Chondrocyte (in vitro differentiated cells): ENCODE measurements at regions not wholly inside any gene's neighbourhood (a gene's known extent, or its start where the extent isn't known, plus 50 kb on each side); places are given as distances from the start of the nearest gene placed in this dataset.

Experiments
- DNase-seq: peaks from one replicate; pipeline ENCODE4 v3.0.0; 2021; ENCODE audit warnings: mixed read lengths, low spot score
- H3K27ac Mint-ChIP-seq: one replicate; pipeline ENCODE4 v1.8.0; 2021; ENCODE audit warnings: mild to moderate bottlenecking, moderate library complexity, mixed read lengths; ENCODE audit not compliant: unreplicated experiment
- H3K27me3 Mint-ChIP-seq: 2 replicates; pipeline ENCODE4 v1.8.0; 2021; ENCODE audit warnings: low read depth, mixed read lengths
- H3K36me3 Mint-ChIP-seq: 2 replicates; pipeline ENCODE4 v1.8.0; 2021; ENCODE audit warnings: low read depth, mixed read lengths
- H3K4me1 Mint-ChIP-seq: 2 replicates; pipeline ENCODE4 v1.8.0; 2021; ENCODE audit warnings: low read depth, mild to moderate bottlenecking, mixed read lengths
- H3K4me3 Mint-ChIP-seq: one replicate; pipeline ENCODE4 v1.8.0; 2021; ENCODE audit warnings: mild to moderate bottlenecking, moderate library complexity, mixed read lengths; ENCODE audit not compliant: unreplicated experiment
- H3K9me3 Mint-ChIP-seq: 2 replicates; pipeline ENCODE4 v1.8.0; 2021; ENCODE audit warnings: low read depth, mixed read lengths
- CTCF ChIP-seq: fragments of 200-600 bp; sonication (generic); IDR thresholded peaks from 2 replicates; pipeline ENCODE4 v1.5.0; 2021; ENCODE audit warnings: antibody characterized with exemption, mild to moderate bottlenecking, moderate library complexity

- DNase-seq, result no peak
- Mint-ChIP-seq H3K4me1 (peaks cover 2% of the 10 kb centered on the region), H3K27ac (no peak overlapping the region), H3K27me3 (peaks cover 4% of the 10 kb centered on the region), H3K36me3 (peaks cover 2% of the 10 kb centered on the region), H3K4me3 (no peak overlapping the region), H3K9me3 (peaks cover 12% of the 10 kb centered on the region)
- no peak for TF ChIP-seq CTCF
Observed at GRCh38 chr9:20291201-20291600, 331.1 kb downstream of the MLLT3 start.

DNA sequence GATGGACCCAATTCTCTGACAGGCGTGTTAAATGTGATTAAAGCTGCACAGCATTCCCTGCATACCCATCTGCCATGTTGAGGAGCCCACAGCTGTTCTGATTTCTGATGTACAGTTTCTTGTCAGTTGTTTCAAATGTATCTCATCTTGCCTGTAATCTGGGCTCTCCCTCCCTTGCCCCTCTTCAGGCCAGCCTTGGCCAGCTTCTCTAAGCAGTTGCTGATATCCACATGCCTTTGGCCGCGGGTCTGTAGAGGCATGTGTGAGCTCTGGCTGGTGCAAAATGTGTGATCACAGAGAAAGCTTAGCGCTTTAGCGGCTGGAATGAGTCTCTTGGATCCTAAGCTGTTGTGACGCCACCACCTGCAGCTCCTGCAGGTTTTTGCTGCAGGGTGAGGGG lies 332.0 kb downstream of the MLLT3 start:
- no peak overlapping the region for H3K27ac Mint-ChIP-seq
- peaks cover 4% of the 10 kb centered on the region for H3K27me3 Mint-ChIP-seq
- no peaks in the 10 kb centered on the region for H3K4me1 Mint-ChIP-seq
- peaks cover 2% of the 10 kb centered on the region for H3K36me3 Mint-ChIP-seq
- no peak for DNase-seq
- peaks cover 12% of the 10 kb centered on the region for H3K9me3 Mint-ChIP-seq
- H3K4me3 Mint-ChIP-seq, result no peak overlapping the region
- TF ChIP-seq CTCF, result no peak

GRCh38 chr9:20289423-20290010 lies 332.8 kb downstream of the MLLT3 start:
- no peak overlapping the region for H3K4me3 Mint-ChIP-seq
- no peaks in the 10 kb centered on the region for H3K4me1 Mint-ChIP-seq
- H3K27ac Mint-ChIP-seq, result no peak overlapping the region
- TF ChIP-seq CTCF, result no peak
- peaks cover 2% of the 10 kb centered on the region for H3K36me3 Mint-ChIP-seq
- peaks cover 12% of the 10 kb centered on the region for H3K9me3 Mint-ChIP-seq
- DNase-seq, result no peak
- H3K27me3 Mint-ChIP-seq, result peaks cover 4% of the 10 kb centered on the region

GRCh38 chr9:20286969-20287368 lies 335.3 kb downstream of the MLLT3 start:
- TF ChIP-seq CTCF, result no peak
- Mint-ChIP-seq H3K4me3 (no peak overlapping the region), H3K4me1 (no peaks in the 10 kb centered on the region), H3K9me3 (peaks cover 10% of the 10 kb centered on the region), H3K27me3 (peaks cover 6% of the 10 kb centered on the region), H3K27ac (no peak overlapping the region), H3K36me3 (peaks cover 2% of the 10 kb centered on the region)
- DNase-seq, result no peak

DNA sequence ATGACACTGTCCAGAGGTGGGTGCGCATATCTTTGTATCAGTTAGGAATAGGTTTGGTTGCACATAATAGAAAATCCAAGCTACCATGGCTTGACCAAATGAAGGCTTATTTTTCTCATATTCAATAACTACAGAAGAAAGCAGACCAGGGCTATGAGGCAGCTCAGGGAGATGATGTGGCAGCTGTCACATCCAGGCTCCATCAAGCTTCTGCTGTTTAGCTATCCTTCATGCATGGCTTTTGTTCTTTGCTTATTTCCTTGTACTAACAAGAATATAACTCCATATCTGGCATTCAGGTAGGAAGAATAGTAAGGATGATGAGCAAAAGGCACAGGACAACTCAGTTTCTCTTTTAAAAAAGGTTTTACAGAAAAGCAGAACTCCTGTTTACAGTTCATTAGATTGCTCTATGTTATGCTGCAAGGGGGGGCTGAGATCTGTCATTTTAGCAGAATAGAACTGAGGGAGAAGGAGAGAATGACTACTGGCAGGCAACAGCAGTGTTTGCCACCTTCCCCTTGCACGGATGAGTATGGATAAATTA lies 336.1 kb downstream of the MLLT3 start:
- H3K9me3 Mint-ChIP-seq, result peaks cover 7% of the 10 kb centered on the region
- no peak overlapping the region for H3K4me3 Mint-ChIP-seq
- no peaks in the 10 kb centered on the region for H3K4me1 Mint-ChIP-seq
- H3K27ac Mint-ChIP-seq, result no peak overlapping the region
- DNase-seq, result no peak
- peaks cover 6% of the 10 kb centered on the region for H3K27me3 Mint-ChIP-seq
- no peak for TF ChIP-seq CTCF
- peaks cover 2% of the 10 kb centered on the region for H3K36me3 Mint-ChIP-seq
